ENCODE measurements at regions not wholly inside any gene's neighbourhood (a gene's known extent, or its start where the extent isn't known, plus 50 kb on each side); places are given as distances from the start of the nearest gene placed in this dataset.

DNA sequence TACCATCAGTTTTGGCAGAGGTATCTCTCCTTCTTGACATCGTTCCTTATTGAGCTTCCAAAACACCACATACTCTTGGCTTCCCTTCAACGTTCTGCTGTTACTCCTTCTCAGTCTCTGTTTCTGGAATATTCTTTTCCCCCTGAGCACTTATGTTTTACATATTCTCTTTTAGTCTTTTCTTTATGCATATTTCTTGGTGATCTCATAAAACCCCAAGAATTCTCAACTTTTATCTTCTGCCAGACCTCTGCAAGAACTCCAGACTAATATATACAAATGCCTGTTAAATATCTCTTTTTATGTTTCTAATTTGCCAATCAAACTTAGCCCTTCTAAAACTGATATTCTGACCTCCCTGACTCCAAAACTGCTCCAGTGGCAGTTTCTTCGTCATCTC is 453.4 kb upstream of the CTNND2 start:
- H3K4me1 Mint-ChIP-seq (ENCODE audit: low read depth in 2 of 2): no peaks in the 10 kb centered on the region
- H3K4me3 Mint-ChIP-seq: no peak overlapping the region
- no peaks in the 10 kb centered on the region for H3K27me3 Mint-ChIP-seq
- DNase-seq (ENCODE audit: low spot score) (no peak), ATAC-seq (no peak)
- H3K27ac Mint-ChIP-seq: no peak overlapping the region
- peaks cover 22% of the 10 kb centered on the region for H3K9me3 Mint-ChIP-seq
- H3K36me3 Mint-ChIP-seq: peaks cover 11% of the 10 kb centered on the region

DNA sequence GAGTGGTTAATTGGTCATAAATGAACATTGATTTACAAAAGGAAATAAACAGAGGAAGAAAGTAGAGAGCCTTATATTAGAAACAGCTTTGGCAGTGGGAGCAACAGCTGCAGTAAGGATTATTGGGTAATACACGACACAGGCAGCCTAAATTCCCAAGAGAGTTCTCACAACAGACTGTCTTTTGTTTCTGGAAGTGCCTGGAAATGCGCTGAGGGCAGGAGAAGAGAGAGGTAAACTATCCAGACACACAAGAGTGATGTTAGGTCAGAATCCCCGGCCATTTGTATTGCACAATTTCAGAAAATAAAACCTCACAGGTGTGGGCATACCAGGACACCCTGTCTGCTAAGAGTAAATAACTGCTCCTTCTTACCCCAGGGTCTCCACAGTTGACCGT is 450.4 kb upstream of the CTNND2 start:
- H3K27ac Mint-ChIP-seq: no peak overlapping the region
- no peaks in the 10 kb centered on the region for H3K27me3 Mint-ChIP-seq
- H3K9me3 Mint-ChIP-seq: peaks cover 30% of the 10 kb centered on the region
- DNase-seq (ENCODE audit: low spot score): no peak
- H3K4me1 Mint-ChIP-seq (ENCODE audit: low read depth in 2 of 2): no peaks in the 10 kb centered on the region
- peaks cover 11% of the 10 kb centered on the region for H3K36me3 Mint-ChIP-seq
- ATAC-seq: no peak
- H3K4me3 Mint-ChIP-seq: no peak overlapping the region

DNA sequence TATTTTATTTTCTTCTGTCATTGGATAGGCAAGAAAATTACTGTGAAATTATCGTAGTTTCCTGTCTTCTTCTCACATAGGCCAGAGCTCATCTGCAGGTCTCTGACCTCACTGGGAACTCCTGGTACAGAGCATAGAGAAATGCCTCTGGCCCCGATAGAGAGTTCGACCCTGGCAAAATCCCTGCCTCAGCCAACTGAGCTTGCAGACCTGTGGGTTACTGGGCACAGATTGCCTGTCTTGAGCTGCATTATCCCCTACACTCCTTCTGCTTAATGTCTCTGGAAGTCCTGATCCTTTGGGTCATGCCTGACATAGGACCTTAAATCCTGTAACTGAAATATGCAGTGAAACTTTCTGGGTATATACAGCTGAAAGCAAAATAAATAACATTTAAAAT is 439.3 kb upstream of the CTNND2 start:
- DNase-seq (ENCODE audit: low spot score) (no peak), ATAC-seq (no peak)
- Mint-ChIP-seq H3K36me3 (no peaks in the 10 kb centered on the region), H3K27me3 (no peaks in the 10 kb centered on the region), H3K4me1 (ENCODE audit: low read depth in 2 of 2) (no peaks in the 10 kb centered on the region), H3K27ac (no peak overlapping the region), H3K4me3 (no peak overlapping the region), H3K9me3 (peaks cover 7% of the 10 kb centered on the region)

DNA sequence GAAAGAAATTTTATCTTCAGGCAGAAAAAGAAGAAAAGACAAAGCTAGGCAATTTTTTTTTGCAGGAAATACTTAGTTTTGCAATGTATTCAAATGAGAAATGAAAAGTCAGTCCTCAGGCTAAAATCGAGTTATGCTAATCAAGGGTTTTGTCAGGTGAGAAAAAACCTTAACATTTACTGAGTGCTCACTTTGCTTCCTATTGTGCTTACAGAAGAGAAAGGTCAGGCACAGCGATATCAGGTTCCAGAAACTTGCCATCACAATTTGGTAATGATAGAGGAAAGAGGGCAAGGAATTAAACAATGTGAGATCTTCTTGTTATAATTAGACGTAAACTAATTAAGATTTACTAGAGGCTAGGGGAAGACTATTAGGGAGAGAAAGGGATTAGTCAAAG is 431.7 kb upstream of the CTNND2 start:
- peaks cover 9% of the 10 kb centered on the region for H3K9me3 Mint-ChIP-seq
- H3K27me3 Mint-ChIP-seq: no peaks in the 10 kb centered on the region
- H3K27ac Mint-ChIP-seq: no peak overlapping the region
- no peaks in the 10 kb centered on the region for H3K4me1 Mint-ChIP-seq (ENCODE audit: low read depth in 2 of 2)
- ATAC-seq (no peak), DNase-seq (ENCODE audit: low spot score) (no peak)
- no peak overlapping the region for H3K4me3 Mint-ChIP-seq
- H3K36me3 Mint-ChIP-seq: no peaks in the 10 kb centered on the region

DNA sequence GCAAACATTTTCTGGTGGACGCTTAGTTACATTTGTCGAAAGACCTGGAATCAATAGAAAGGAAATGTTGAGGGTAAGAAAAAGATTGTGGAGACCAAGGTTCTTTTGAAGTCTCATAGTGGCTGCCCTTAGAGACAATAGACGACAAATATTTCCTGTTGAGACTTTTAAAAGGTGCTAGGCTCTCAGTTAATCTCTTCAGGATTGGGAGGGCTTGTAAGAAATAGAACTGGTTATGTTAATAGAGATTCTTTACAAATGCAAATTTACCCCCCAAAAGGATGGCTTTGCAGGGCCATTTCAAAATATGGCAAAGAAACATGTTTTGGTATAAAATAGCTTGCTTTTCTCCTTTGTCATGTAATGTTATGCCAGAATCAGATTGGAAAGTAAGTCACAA is 428.2 kb upstream of the CTNND2 start:
- Mint-ChIP-seq H3K4me1 (ENCODE audit: low read depth in 2 of 2) (no peaks in the 10 kb centered on the region), H3K4me3 (no peak overlapping the region), H3K9me3 (peaks cover 9% of the 10 kb centered on the region), H3K36me3 (no peaks in the 10 kb centered on the region), H3K27me3 (no peaks in the 10 kb centered on the region), H3K27ac (no peak overlapping the region)
- ATAC-seq (no peak), DNase-seq (ENCODE audit: low spot score) (no peak)

DNA sequence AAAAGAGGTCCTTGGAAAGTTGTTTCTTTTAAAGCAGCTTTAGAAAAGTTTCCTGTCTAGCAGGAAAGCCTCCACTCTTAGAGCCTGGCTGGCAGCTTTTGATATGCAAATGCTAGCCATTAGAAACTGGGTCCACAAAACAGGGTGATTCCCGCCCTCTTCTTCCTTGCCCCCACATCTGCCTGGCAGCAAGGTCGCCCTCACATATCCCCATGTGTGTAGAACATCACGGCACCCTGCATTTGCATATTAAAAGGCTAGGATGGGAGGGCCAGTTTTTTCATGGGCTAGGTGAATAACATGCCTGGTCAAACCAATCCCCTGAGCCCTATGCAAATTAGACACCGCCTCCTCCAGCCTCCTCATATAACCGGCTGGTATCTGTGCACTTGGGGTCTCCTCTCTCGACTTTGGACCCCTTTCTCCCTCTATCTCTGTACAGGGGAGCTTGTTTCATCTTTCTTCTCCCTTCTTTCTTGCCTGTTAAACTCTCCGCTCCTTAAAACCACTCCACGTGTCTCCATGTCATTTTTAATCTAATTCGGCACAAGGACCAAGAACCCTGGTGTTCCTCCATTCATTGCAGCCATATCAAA is 426.8 kb upstream of the CTNND2 start:
- ATAC-seq: no peak
- Mint-ChIP-seq H3K36me3 (no peaks in the 10 kb centered on the region), H3K9me3 (peaks cover 18% of the 10 kb centered on the region), H3K27ac (no peak overlapping the region), H3K27me3 (no peaks in the 10 kb centered on the region), H3K4me3 (no peak overlapping the region), H3K4me1 (ENCODE audit: low read depth in 2 of 2) (no peaks in the 10 kb centered on the region)
- no peak for DNase-seq (ENCODE audit: low spot score)

DNA sequence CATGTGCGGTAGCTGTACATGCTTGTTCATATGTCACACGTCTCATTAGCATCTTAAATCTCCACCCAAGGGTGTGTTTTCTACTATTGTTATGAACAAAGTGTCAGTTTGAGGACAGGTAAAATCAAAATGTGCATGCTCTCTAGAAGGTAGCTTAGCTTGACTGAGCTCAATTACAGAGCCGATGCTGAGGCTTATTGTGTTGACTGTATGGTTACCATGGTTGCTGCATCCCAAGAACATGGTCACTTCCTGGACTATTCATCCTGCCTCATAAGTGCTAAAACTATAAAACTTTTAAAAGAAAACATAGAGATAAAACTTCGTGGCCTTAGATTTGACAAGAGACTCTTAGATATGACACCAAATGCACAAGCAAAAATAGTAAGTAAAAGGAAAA is 426.1 kb upstream of the CTNND2 start:
- Mint-ChIP-seq H3K36me3 (no peaks in the 10 kb centered on the region), H3K4me1 (ENCODE audit: low read depth in 2 of 2) (no peaks in the 10 kb centered on the region), H3K4me3 (no peak overlapping the region), H3K9me3 (peaks cover 13% of the 10 kb centered on the region), H3K27ac (no peak overlapping the region), H3K27me3 (no peaks in the 10 kb centered on the region)
- no peak for ATAC-seq
- DNase-seq (ENCODE audit: low spot score): no peak

DNA sequence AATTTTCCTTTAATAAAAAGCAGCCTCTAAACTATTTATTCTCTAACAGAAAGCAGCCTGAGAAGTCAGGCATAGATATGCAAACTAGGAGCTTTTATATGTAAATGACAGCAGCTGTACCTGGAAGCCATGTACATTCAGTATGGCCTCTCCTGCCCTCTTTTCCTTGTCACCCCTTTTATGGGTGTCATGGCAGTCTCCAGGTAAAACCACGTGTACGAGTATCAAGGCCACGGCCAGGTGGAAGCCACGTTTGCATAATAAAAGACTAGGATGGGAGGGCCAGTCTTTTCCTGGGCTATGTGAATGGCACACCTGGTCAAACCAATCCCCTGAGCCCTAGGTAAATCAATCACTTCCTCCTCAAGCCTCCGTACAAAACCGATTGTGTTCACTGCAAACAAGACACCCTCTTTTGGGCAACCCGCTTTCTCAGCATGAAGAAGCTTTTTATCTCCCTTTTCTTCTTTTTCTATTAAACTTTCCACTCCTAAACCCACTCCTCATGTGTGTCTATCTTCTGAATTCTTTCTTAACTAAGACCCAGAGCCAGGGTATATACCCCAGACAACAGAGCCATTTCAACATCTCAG is 419.5 kb upstream of the CTNND2 start:
- Mint-ChIP-seq H3K27ac (no peak overlapping the region), H3K27me3 (no peaks in the 10 kb centered on the region), H3K4me3 (no peak overlapping the region), H3K9me3 (peaks cover 20% of the 10 kb centered on the region), H3K36me3 (no peaks in the 10 kb centered on the region), H3K4me1 (ENCODE audit: low read depth in 2 of 2) (no peaks in the 10 kb centered on the region)
- DNase-seq (ENCODE audit: low spot score) (no peak), ATAC-seq (no peak)

DNA sequence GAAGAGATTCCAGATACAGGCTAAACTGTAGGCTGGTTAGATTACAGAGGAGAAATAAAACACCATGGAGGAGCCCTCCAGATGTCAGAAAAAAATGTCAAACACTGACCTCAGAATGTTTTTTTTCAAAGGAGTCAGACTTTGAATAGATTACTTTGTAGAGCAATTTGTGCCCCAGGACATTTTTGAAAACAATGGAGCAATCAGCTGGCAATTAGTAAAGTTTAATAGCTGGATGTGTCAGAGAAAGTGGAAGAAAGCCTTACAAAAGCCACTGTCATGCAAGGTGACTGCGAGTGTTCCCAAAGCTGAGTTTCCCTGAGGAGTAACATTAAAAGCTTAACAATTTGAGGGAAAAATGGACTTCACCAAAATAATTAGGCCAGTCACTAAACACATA is 417.8 kb upstream of the CTNND2 start:
- no peaks in the 10 kb centered on the region for H3K27me3 Mint-ChIP-seq
- ATAC-seq (no peak), DNase-seq (ENCODE audit: low spot score) (no peak)
- no peak overlapping the region for H3K4me3 Mint-ChIP-seq
- peaks cover 18% of the 10 kb centered on the region for H3K9me3 Mint-ChIP-seq
- no peaks in the 10 kb centered on the region for H3K36me3 Mint-ChIP-seq
- H3K27ac Mint-ChIP-seq: no peak overlapping the region
- no peaks in the 10 kb centered on the region for H3K4me1 Mint-ChIP-seq (ENCODE audit: low read depth in 2 of 2)

DNA sequence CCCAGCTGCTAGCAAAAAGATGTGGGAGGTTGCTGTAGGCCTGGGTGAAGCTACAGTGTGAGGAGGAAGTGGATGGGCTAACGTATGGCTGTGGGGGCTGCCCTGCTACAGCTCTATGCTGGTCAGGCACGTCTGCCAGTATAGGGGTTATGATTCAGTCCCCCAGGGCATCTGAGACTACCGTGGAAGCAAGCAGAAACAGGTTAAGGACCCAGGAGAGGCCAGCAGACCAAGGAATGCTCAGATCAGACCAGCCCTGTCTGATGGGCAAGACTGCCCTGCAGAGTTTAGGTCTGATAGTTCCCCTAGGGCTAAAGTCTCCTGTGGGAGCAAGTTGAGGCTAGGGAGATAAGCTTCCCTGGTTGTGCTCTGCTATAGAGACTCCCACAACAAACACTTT is 416.1 kb upstream of the CTNND2 start:
- DNase-seq (ENCODE audit: low spot score): no peak
- Mint-ChIP-seq H3K27me3 (no peaks in the 10 kb centered on the region), H3K4me1 (ENCODE audit: low read depth in 2 of 2) (no peaks in the 10 kb centered on the region), H3K4me3 (no peak overlapping the region), H3K36me3 (no peaks in the 10 kb centered on the region), H3K27ac (no peak overlapping the region), H3K9me3 (peaks cover 14% of the 10 kb centered on the region)
- no peak for ATAC-seq

DNA sequence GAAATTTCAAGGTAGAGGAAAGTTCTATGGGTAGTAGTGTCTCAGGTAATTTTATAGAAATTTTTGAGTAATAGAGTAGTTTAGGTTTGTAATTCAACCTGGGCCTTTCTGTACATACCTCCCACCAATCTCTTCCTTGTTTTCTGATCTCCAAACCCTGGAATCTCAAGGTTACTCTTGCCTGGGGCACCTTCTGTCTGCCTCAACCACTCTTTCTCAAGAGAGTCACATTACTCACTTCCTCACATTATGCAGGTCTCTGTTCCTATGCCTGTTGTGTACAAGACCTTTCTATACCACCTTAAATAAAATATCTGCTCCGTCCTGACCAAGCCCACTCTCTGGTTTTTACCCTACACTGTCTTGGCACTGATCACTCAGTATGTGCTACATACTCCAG is 412.6 kb upstream of the CTNND2 start:
- Mint-ChIP-seq H3K27me3 (no peaks in the 10 kb centered on the region), H3K9me3 (peaks cover 8% of the 10 kb centered on the region), H3K4me1 (ENCODE audit: low read depth in 2 of 2) (no peaks in the 10 kb centered on the region), H3K4me3 (no peak overlapping the region), H3K27ac (no peak overlapping the region), H3K36me3 (no peaks in the 10 kb centered on the region)
- ATAC-seq (no peak), DNase-seq (ENCODE audit: low spot score) (no peak)

DNA sequence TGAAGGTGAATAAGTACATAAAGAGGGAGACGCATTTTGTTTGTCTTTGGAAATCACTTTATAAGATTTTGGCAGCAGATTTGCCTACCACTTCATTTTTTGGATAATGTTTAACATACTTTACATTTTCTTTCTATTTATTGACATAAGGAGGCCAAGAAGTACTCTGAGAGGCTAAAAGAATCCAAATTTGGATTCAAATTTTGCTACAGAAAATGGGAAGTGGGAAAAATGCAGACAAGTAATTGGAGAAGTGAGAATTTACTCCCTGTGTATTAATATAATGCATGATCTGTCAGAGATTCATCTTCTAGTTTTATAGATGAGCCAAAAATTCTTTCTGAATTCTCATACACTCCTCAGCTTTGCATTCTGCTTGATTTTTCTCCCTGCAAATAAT is 411.2 kb upstream of the CTNND2 start:
- no peaks in the 10 kb centered on the region for H3K36me3 Mint-ChIP-seq
- H3K4me3 Mint-ChIP-seq: no peak overlapping the region
- peaks cover 6% of the 10 kb centered on the region for H3K9me3 Mint-ChIP-seq
- no peaks in the 10 kb centered on the region for H3K27me3 Mint-ChIP-seq
- DNase-seq (ENCODE audit: low spot score) (no peak), ATAC-seq (no peak)
- no peak overlapping the region for H3K27ac Mint-ChIP-seq
- H3K4me1 Mint-ChIP-seq (ENCODE audit: low read depth in 2 of 2): no peaks in the 10 kb centered on the region

DNA sequence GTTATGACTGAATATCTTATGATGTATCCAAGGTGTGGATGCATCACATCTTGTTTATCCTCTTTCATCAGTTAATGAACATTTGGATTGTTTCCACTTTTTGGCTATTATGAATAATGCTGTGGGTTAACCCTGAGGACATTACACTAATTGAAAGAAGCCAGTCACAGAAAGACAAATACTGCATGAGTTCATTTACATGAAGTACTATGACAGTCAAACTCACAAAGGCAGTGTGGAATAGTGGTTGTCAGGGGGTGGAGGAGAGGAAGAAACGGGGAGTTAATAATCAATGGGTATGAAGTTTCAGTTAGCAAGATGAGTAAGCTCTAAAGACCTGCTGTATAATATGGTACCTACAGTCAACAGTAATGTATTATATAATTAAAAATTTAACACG is 409.4 kb upstream of the CTNND2 start:
- H3K4me3 Mint-ChIP-seq: no peak overlapping the region
- no peak for ATAC-seq
- H3K9me3 Mint-ChIP-seq: peaks cover 10% of the 10 kb centered on the region
- DNase-seq (ENCODE audit: low spot score): no peak
- H3K27me3 Mint-ChIP-seq: no peaks in the 10 kb centered on the region
- H3K4me1 Mint-ChIP-seq (ENCODE audit: low read depth in 2 of 2): no peaks in the 10 kb centered on the region
- H3K36me3 Mint-ChIP-seq: no peaks in the 10 kb centered on the region
- no peak overlapping the region for H3K27ac Mint-ChIP-seq

DNA sequence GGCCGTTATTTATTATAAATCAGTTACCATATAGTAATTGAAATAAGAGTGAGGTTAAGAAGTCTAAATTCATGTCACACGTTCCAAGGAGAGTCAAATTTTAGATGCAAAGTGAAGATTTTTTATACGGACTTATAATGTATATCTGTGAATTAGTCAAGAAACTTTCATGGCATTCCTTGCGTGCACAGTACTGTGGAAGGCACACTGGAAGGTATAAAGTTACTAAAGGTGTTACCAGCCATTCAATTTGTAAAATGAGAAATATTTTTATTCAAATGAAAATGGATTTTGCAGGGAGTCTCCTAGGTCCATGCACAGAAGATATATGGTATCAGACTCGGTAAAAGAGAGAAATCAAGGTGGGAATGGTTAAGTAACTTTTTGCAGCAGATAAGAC is 408.1 kb upstream of the CTNND2 start:
- ATAC-seq (no peak), DNase-seq (ENCODE audit: low spot score) (no peak)
- H3K4me3 Mint-ChIP-seq: no peak overlapping the region
- H3K27me3 Mint-ChIP-seq: no peaks in the 10 kb centered on the region
- no peaks in the 10 kb centered on the region for H3K36me3 Mint-ChIP-seq
- H3K9me3 Mint-ChIP-seq: peaks cover 10% of the 10 kb centered on the region
- H3K27ac Mint-ChIP-seq: no peak overlapping the region
- no peaks in the 10 kb centered on the region for H3K4me1 Mint-ChIP-seq (ENCODE audit: low read depth in 2 of 2)

DNA sequence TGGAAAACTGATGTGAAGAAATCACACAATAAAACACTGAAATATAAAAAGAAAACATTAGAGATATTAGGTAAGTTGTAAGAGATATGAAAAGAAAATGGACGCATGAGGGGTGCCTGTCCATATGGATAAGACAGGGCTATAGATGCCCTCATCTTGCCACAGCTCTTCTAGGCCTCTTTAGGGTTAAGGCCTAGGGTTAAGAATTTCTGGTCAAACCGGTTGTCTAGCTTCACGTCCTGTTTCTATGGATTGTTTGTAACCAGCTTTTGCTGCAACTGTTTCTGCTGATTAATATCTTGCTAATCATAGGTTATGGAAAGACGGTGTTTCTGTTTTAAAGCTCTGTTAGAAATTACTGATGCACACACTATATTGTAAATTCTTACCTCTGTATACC is 389.9 kb upstream of the CTNND2 start:
- H3K27ac Mint-ChIP-seq: no peak overlapping the region
- DNase-seq (ENCODE audit: low spot score) (no peak), ATAC-seq (no peak)
- H3K27me3 Mint-ChIP-seq: no peaks in the 10 kb centered on the region
- peaks cover 13% of the 10 kb centered on the region for H3K9me3 Mint-ChIP-seq
- no peaks in the 10 kb centered on the region for H3K36me3 Mint-ChIP-seq
- H3K4me1 Mint-ChIP-seq (ENCODE audit: low read depth in 2 of 2): no peaks in the 10 kb centered on the region
- H3K4me3 Mint-ChIP-seq: no peak overlapping the region
